T follicular helper cell (primary cell): ENCODE measurements at regions not wholly inside any gene's neighbourhood (a gene's known extent, or its start where the extent isn't known, plus 50 kb on each side); places are given as distances from the start of the nearest gene placed in this dataset.

Experiments
- DNase-seq: peaks from one replicate; pipeline ENCODE4 v3.0.0-alpha.2; 2020; ENCODE audit warnings: low read depth

GRCh38 chr2:212610872-212611425 lies 72.3 kb upstream of the ERBB4 start:
- no peak for DNase-seq

- no peak for DNase-seq
Measured at GRCh38 chr2:212609479-212609878, 70.9 kb upstream of the ERBB4 start.

GRCh38 chr2:212607080-212607479 lies 68.5 kb upstream of the ERBB4 start:
- DNase-seq, result no peak

DNA sequence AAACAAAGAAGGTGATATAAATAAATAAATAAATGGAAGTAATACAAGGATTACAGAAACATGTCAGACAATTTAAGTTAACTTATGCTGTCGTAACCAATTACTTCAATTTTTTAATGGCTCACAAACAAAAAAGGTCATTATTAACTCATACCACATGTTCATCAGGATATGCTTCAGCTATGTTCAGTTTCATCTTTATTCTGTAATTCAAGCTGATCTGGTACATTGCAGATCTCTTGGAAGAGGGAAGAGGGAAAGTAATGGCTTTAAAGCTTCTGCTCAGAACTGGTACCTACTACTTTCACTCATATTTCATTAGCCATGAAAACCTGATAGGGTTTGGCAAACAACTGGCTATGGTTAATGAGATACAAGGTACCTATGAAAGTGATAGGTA lies 67.6 kb upstream of the ERBB4 start:
- DNase-seq, result no peak

DNA sequence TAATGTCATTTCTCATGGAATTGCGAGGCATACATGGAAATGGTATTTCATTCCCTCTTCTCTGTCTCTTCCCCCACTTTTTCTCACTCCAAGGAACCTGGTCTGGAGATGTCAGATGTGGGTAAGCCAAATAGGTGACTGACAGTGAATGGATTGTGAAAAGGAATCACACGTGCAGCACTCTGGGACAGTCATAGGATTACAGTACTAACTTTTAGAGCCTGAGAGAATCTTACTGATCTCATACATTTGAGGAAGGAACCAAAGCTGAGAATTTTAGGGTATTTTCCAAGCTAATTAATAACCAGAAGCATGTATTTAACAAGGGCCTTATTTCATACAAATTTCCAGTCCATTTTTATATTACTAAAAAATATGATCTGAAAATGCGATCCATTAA lies 58.1 kb upstream of the ERBB4 start:
- DNase-seq, result no peak

GRCh38 chr2:212596276-212596675 lies 57.7 kb upstream of the ERBB4 start:
- no peak for DNase-seq

DNA sequence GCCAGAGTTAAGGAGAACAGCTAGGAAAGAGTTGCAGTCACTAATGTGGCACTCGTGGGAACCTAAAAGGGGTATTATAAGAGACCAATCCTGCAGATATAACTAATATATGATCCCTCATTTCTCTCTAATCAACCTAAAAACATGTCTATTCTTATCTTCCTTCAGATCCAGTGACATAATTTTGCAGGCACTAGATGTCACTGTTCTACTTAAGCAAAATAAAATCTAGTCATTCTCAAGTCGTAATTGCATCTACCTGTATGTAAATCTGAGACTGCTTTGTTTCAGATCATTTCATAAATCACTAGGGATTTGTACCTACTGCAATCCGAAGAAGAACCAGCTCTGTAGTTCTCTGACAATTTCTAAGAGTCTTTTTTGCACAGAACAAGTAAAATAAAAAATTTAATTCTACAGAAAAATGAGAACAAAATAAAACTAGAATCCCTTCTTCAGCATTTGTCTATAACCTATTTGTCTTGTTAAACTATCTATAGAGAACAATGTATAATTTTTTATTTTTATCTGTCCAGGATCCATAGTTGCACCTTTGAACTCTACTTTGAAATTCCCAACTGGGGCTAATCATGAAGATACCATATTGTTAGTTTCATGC lies 56.5 kb upstream of the ERBB4 start:
- no peak for DNase-seq

- DNase-seq, result no peak
Measured at GRCh38 chr2:212592695-212593094, 54.1 kb upstream of the ERBB4 start.
